HG02610 (cell line): ENCODE measurements at regions not wholly inside any gene's neighbourhood (a gene's known extent, or its start where the extent isn't known, plus 50 kb on each side); places are given as distances from the start of the nearest gene placed in this dataset.
"Not testable (repeated sequence)": the region's sequence is repeated elsewhere in the genome, so short reads cannot be mapped to it uniquely, and the experiment has no call there.

ENCODE experiments used
- ATAC-seq: cut with Tn5 transposase; IDR thresholded peaks from one replicate; pipeline ENCODE4 v1.9.1; 2021; ENCODE audit warnings: mild to moderate bottlenecking, moderate library complexity; ENCODE audit not compliant: unreplicated experiment

DNA sequence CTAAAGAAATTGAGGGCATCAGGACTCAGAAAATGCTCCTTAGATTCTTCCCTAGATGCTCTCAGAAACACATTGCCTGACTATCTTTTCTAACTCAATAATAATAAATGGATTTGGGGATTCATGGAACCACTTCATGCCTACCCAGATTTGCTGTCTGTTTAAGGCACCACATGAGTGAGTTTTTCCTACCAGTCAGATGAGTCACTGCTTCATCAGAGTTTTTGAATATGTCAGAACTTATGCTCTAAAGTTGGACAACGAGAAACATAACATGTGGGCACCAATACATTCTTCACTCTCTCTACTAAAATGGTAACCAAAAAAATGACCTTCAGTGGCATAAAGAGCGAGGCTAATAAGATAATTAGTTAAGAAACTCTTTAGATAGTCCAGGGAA, 1135.1 kb downstream of the TUSC7 start:
- no peak for ATAC-seq

DNA sequence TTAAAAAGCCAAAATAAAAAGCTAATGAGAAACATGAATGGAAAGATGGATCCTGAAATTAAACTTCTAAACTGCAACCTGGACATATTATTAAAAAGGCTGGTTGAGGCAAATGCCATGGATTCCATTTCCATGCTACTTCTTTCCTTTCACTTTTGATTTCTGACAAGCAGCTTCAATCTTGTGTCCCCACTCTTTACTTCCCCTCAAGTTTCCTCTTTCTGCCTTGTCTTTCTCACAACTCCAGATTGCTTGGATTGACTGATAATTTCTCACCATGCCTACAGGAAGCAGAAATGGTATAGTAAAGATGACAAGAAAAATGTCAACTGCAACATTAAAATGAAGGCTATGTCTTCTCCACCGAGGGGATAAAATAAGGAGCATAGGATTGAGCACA, 1136.7 kb downstream of the TUSC7 start:
- no peak for ATAC-seq

DNA sequence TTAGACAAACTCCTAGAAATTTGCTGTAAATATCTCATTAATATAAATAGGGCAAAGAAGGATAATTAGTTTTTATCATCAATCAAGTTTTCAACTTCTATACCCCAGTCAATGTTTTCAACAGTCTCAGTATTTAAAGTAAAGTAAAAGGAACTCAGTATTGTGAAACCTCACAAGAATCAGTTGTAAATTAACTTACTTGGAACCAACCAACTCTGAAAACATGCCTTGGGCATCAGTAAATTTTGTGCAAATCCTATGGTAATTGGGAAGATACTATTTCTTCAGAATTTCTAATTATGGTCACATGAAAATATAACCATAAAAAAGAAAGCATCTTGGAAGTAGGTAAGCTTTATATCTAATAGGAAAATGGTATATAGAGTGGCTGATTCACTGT, 1139.0 kb downstream of the TUSC7 start:
- no peak for ATAC-seq

DNA sequence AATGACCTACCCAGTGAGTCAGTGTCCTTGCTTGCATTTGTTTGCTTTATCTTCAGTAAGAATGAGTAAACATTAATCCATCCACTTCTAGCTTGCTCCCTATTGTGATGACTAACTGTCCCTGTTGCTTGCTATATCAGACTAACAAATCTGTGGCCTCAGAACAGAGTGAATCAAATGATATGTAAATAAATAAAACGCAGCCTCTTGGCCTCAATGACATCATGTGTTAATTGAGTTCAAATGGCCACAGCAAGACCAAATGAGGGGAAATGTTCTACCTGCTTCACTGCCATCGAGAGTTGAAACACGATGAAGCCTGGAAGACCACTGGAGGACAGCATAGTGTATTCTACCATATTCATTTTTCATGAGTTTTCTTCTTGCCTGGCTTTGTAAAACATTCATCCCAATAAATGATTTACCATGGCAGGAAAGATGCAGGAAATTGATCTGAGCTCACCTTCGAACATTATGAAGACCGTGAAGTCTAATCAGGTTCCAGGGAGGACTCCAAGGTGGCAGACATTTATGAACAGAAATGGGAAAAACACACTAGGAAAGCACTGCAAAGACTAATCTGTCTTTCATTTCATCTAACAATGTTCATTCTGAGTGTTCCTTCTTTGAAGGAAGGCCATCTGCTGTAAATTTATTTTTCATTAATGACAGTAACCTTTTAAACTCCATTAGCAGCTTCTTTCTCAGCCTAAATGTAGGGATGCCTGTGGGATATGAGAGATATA, 1144.5 kb downstream of the TUSC7 start:
- ATAC-seq = no peak

DNA sequence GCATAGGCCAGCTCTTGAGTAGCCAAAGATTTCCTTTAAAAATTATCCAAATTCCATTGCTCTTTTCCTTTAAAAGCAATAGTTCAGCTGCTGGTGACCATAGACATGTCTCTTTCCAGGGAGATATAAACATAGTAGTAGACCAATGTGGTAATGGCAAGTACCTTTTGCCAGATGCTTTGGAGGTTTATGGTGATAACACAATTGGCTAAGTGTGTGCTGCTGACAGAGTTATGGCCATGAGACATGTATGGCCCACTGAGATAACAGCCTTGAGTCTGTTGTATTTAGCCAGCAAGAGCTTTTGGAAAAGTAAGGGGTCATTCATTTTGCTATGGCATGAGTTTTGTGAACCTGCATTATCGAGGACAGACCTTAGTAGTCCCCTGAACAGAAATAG, 1146.8 kb downstream of the TUSC7 start:
- no peak for ATAC-seq

DNA sequence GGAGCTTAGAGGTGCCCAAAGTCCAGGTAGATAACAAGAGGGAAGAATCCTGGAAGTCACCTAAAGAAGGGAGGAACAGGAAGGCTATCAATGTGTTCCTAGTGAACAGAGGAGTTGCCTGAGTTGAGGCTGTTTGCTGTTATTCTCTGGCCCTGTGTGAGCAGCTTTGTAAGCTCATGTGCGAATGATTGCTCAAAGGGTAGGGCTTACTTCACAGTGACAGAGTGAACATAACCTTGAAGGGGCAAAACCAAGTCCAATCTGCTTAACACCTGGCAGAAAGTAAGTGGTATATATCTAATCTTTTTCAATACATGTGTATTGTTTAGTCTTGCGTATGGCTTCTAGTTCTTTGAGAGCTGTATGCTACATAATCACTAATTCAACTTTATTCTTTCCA, 1153.6 kb downstream of the TUSC7 start:
- ATAC-seq = no peak

DNA sequence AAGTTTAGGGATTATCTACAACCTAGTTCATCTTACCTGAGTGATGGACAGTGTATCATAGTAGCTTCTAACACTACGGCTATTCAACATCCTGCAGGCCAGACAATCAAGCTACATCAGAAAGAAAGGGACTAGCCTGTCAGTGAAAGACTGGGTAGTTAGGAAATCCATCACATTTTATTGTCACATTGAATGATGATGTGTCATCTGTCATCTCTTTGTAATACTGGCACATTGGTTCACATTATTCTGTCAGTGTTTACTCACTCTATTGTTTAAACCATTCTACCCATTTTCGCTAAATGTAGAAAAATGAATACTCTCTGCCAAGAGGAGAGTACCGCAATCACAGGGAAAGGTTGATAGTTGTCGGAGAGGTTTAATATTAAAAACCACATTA, 1155.8 kb downstream of the TUSC7 start:
- ATAC-seq = no peak

DNA sequence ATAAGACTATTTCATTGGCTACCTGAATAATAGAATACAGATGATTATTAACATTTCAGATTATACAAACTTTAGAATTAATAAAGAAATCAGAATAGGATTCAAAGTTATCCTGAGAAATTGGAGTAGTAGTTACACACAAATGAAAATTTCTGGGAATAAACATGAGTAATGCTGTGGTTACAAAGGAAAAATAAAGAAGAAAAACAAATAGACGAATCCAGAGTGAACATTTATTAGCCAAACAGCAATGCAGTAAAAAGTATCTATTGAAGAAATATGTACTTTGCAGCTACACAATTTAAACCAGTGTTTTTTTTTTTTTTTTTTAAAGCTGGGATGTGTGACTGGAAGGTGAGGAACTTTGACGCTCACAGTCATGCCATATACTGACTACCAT, 1159.2 kb downstream of the TUSC7 start:
- ATAC-seq = no peak

DNA sequence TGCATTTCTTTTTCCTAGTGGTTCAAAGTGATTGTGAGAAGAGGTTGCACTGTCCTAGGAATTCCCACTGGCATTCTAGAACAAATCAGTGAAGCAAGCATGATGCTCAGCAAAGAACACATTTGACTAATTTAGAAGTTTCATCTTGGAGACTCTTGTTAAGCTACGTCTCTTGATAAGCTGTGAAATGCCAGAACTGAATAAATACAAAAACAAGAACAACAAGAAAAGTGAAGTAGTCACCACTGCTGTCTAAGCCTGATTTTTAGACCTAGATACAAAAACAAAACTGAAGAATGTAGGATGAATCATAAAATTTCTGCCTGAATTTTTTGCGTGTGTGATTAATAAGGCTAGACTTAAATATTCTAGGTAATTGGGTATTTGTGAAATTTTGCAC, 1162.4 kb downstream of the TUSC7 start:
- no peak for ATAC-seq

DNA sequence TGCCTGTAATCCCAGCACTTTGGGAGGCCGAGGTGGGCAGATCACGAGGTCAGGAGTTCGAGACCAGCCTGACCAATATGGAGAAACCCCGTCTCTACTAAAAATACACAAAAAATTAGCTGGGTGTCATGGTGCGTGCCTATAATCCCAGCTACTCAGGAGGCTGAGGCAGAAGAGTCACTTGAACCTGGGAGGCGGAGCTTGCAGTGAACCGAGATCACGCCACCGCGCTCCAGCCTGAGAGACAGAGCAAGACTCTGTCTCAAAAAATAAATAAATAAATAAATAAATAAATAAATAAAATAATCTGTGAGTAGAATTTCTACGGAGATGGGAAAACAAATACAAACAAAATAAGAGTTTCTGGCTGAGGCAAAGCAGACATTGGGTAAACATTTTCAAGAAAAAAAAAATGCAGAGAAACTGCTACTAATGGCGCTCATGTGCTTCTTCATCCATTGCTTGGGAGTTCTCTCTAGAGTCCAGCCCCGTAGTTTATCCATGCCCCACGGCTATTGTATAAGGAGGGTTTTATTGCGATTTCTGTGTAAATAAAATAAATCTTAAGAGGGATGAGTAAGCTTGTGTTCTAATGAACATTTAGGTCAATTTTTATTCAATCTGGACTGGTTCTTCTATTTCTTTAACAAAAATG, 1161.9 kb downstream of the IGSF11 start:
- ATAC-seq = not testable (repeated sequence)

DNA sequence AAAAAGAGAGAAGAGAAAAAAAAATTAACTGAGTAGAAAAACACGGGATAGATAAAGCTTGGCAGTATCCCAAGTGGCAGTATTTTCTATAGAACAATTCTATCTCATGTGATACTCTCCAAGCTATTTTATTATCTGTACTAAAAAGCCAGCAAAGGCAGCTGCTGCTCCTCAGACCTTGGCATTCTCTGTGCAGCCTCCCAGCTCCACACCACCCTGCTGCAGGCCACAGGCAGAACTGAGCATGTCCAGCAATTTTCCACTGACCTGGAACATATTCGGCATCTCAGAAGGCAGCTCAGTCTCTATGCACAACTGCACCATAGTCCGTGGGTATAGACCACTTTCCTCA, 1161.4 kb downstream of the IGSF11 start:
- no peak for ATAC-seq

DNA sequence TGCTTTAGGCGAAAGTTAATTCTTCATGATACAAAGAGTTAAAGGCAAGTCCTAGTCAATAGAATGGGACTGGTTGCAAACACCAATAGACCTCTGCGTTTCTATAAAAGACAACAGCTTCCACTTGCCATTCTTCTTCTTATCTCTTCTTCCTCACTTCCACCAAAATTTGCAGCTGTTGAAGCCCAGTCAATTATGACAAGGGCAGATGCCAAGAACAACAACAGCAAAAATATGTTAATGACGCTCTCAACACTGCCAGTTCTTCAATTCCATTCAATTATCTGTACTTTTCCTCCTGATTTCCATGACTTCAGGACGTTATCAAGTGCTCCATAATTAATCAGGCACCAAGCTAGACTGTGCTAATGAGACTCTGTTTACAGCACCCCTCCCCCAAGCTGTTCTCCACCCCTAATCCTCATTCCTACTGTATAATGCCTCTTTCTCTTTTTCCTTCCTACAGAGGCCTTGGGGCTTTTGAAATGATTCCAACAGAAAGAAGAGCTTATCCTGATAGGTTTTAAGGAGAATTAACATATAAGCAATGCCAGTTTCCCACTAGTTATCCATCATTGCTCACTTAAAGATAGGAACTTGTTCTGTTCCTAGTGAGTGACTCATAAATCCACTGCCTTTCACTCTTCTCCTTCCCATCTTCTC, 1160.5 kb downstream of the IGSF11 start:
- no peak for ATAC-seq

DNA sequence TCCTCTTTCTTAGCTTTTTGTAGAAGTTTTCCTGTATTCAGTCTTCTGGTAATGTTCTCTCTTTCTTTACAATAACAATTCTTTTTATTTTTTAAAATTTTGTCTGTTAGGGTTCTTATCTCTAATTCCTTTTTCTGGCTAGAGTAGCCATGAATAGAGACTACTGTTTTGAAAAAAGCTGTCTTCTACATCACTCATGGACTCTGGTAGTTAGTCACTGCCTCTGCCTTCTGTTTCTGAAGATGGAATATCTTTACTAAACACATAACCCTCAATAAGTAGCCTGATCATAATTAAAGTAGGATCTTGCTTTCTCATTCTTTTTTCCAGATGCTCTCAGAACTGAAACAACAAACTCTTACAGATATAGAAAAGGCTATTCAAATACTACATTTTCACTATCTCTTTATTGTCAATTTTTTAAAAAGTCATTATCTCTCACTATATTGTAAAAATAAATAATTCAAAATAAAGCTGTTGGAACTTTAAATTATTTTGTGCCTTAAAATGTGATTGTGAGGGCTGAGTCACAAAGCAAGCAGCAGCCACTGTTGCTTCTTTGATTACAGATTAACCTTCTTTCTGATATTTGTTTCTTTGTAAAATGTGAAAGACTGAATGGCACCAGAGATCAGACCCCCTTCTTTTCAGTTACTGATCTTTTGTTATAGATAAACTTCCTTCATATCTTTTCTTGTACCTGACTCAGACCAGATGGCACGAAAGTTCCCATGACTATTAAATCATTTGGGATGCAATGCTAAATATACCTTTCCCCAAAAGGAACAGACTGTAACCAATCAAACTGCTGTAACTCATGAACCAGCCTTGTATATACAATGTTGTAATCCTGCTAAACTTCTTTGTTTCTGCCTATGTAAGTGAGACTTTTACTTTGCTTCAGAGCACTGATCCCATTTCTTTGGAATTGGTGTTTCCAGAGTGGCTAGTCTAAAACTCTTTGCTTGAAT, 1159.5 kb downstream of the IGSF11 start:
- ATAC-seq = no peak

DNA sequence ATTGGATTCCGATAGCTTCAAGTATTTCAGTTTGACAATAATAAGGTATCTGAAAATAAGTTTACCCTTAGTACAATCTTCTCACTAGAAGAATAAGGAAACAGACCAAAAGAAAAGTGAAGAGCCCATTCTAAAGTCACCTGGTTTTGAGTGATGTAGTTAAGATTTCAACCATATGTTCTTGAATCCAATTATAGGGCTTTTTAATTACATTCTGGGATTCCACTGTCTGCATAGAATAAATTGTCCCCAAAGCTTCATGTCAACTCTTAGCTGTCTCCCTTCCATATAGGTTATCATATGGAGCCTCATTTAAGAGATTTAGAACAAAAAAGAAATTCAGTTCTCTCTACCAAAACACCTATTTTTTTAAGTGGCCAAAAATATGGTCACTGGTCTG, 1158.8 kb downstream of the IGSF11 start:
- no peak for ATAC-seq

DNA sequence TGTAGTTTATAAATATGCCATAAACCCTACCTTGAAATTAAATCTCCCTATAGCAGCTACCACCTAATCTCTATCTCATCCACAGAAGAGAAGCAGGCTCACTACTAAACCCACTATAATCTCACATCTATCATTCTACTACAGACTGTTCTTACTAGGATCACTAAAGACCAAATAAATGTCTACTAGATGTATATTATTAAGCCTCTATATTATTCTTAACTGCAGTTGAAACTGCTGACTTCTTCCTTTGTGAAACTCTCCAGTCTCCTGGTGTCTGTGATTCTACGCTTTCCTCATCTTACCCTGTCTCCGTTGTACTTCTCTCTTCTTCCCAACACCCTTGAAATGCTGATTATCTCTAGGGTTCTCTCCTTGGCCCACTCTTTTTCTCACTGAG, 1154.0 kb downstream of the IGSF11 start:
- no peak for ATAC-seq

DNA sequence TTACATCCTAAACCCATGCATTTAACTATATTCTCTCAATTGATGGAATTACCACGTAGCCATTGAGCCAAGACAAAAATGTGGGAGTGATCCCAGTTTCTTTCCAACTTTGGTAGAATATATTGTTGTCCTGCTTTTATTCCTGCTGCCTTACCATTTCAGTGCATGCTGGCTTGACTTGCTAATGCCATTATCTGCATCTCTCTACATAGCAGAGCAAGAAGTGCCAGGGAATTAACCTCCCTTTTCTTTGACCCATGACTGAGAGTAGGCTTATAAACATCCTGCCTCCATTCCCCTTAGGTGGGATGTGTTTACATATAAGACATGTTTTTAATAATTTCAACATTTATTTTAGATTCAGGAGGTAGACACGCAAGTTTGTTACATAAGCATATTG, 1153.4 kb downstream of the IGSF11 start:
- no peak for ATAC-seq

DNA sequence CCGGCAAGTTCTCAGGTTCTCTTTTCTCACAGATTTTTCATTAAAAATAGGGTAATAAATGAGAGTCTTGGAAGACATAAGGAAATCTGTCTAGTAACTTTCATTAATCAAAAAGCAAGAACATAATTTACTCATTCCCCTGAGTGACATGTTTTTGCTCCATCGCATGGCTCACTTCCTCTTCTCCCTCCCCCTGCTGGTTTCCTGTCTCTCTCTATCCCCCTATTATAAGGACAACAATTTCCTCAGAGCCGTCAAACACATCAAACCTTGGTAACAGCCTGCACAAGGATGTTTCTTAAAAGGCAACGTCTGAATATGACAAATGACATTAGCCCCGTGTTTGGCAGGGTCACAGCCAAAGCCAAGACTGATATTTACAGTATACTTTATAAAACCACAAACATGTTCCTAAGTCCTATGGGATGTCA, 1149.6 kb downstream of the IGSF11 start:
- peak; percentile 57 for ATAC-seq

DNA sequence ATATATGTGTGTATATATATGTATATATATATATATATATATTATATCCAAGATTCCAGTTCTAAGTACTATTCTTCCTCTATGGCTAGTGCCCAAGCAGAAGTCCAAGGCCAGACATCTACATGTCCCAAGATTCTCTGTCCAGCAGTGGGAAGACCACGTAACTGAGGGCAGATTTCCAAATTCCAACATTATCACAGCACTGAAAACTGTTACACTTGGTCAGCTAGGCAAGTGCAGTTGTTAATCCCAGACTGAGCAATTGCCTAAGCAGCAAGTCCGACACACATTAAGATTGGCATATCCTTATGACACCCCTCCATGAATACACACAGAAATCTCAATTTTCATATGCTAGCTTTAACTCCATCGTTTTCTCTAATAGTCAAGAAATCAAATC, 1148.5 kb downstream of the IGSF11 start:
- no peak for ATAC-seq

DNA sequence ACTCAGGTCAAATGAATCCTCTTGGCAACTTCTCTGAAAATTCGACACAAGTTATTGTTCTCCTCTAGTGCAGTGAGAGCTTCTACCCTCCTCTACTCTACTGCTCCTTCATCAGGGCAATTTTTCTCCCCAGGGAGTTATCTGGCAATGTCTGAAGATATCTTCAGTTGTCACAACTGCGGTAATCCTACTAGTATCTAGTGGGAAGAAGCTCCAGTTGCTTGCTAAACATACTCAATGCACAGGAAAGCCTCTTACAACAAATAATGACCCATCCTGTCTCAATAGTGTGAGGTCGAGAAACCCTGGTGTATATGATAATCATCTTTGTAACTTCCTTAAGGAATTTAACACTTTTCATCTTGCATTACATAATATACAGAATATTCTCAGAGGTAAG, 1147.6 kb downstream of the IGSF11 start:
- no peak for ATAC-seq

DNA sequence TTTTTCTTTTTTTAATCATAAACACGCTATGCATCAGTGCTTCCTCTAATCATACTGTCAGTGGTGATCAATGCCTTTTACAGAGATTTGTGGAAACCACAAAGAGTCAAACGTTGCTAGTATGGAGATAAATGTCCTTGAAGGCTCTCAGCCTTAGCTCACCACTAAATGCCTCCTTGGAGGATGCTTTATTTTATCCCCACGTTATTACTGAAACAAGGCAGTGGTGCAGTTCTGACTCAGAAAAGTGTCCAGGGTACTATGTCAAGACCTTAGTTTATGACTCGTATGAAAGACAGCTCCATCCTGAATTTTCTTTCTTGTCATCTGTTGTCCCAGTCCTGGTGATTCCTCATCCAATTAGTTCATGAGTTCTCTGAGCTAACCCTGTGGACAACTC, 1146.7 kb downstream of the IGSF11 start:
- no peak for ATAC-seq

DNA sequence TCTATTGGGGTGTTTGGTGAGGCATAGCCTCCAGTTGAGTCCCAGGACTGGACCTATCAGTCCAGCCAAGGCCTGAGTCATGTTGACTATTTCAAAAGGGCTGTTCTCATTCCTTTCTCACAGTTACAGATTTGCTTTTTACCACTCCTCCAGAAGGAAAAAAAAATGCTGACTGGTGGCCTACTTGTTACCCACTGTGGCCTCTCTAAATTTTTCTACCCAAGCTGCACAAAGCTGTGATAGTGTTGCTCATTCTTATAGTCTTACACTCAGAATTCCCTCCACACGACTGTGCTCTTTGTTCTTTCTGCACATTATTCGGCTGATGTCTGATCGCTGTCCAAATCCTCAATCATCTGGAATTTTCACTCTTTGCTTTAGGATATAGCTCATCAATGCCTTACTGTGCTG, 1142.2 kb downstream of the IGSF11 start:
- ATAC-seq = no peak
